Right lobe of liver (tissue), 4 donors: ENCODE measurements at regions not wholly inside any gene's neighbourhood (a gene's known extent, or its start where the extent isn't known, plus 50 kb on each side); places are given as distances from the start of the nearest gene placed in this dataset.

ENCODE experiments used
- CTCF ChIP-seq, 4 donors: fragments of 200-600 bp in 3 of 4; fragments of 450-650 bp in 1 of 4; IDR thresholded peaks; one replicate each; pipeline versions ENCODE4 v1.5.1 to v1.8.0; 2016 to 2022; ENCODE audit warnings: antibody characterized with exemption in 4 of 4, mild to moderate bottlenecking in 2 of 4
- POLR2A ChIP-seq: fragments of 450-650 bp; IDR thresholded peaks from one replicate; pipeline ENCODE4 v1.6.1; 2017; ENCODE audit warnings: antibody characterized with exemption, mild to moderate bottlenecking
- donor health status: DM: no; HTN: no; CAD: no.
- donor health status: DM: no; HTN: no; CAD: no.
- donor health status: DM: no; HTN: yes; CAD: no.

DNA sequence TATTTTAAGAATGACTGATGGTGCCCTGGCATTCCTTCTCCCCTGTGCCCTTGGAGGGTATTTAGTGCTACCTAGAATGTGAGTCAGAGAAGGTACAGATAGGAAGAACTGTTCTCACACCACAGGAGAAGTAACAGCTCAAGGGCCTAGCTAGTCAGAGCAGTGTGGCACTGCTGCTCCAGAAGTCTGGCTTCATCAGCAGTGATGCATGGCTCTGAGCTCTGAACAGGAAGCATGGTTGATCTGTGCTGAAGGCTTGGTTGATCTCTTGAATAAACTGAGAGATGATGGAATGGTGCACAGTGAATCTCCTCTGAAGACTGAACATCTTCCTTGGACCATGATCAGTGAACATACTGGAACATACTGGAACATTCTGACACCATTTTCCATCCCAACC, 425.3 kb upstream of the SLC35B3 start:
- TF ChIP-seq POLR2A (no peak), CTCF (IDR thresholded peaks at IDR 0.05) (no peak)
